H9 (cell line): ENCODE measurements at regions not wholly inside any gene's neighbourhood (a gene's known extent, or its start where the extent isn't known, plus 50 kb on each side); places are given as distances from the start of the nearest gene placed in this dataset.

Experiments used
- DNase-seq: peaks from one replicate; pipeline ENCODE4 v3.0.0-alpha.2; 2017
- H2AFZ ChIP-seq: one replicate; pipeline ENCODE4 v1.6.1; 2013; ENCODE audit warnings: mild to moderate bottlenecking, low read length, control low read depth, moderate library complexity
- H2AK5ac ChIP-seq: 2 replicates; pipeline ENCODE4 v1.6.1; 2013; ENCODE audit warnings: low read length, control low read depth, mixed read lengths; ENCODE audit not compliant: insufficient read length
- H2BK120ac ChIP-seq: one replicate; pipeline ENCODE4 v1.6.1; 2013; ENCODE audit warnings: low read depth, mild to moderate bottlenecking, low read length, control low read depth, inconsistent platforms; ENCODE audit not compliant: poor library complexity, severe bottlenecking
- H2BK12ac ChIP-seq: 2 replicates; pipeline ENCODE4 v1.6.1; 2013; ENCODE audit warnings: low read length, control low read depth, mixed read lengths, low read depth; ENCODE audit not compliant: insufficient read length
- H2BK15ac ChIP-seq: 2 replicates; pipeline ENCODE4 v1.6.1; 2013; ENCODE audit warnings: low read depth, low read length, control low read depth
- H2BK20ac ChIP-seq: one replicate; pipeline ENCODE4 v1.6.1; 2013; ENCODE audit warnings: low read depth, mild to moderate bottlenecking, low read length, control low read depth, inconsistent platforms; ENCODE audit not compliant: poor library complexity, severe bottlenecking
- H2BK5ac ChIP-seq: 2 replicates; pipeline ENCODE4 v1.6.1; 2013; ENCODE audit warnings: low read length, control low read depth, mixed read lengths; ENCODE audit not compliant: insufficient read length
- H3K14ac ChIP-seq: 2 replicates; pipeline ENCODE4 v1.6.1; 2013; ENCODE audit warnings: low read length, control low read depth; ENCODE audit not compliant: insufficient read depth
- H3K18ac ChIP-seq: 2 replicates; pipeline ENCODE4 v1.6.1; 2013; ENCODE audit warnings: low read depth, mild to moderate bottlenecking, mixed read lengths, low read length, control low read depth; ENCODE audit not compliant: insufficient read length
- H3K23ac ChIP-seq: 2 replicates; pipeline ENCODE4 v1.6.1; 2013; ENCODE audit warnings: low read length, control low read depth, mixed read lengths, low read depth; ENCODE audit not compliant: insufficient read length
- H3K23me2 ChIP-seq: 2 replicates; pipeline ENCODE4 v1.6.1; 2013; ENCODE audit warnings: low read depth, mild to moderate bottlenecking, mixed read lengths, low read length, control low read depth; ENCODE audit not compliant: insufficient read length, poor library complexity, severe bottlenecking
- H3K27ac ChIP-seq: 2 replicates; pipeline ENCODE4 v1.5.1; 2013; ENCODE audit warnings: low read length, control low read depth, mixed read lengths, low read depth; ENCODE audit not compliant: insufficient read length
- H3K27me3 ChIP-seq: 2 replicates; pipeline ENCODE4 v1.6.1; 2013; ENCODE audit warnings: low read length, control low read depth, inconsistent platforms; ENCODE audit not compliant: insufficient read depth
- H3K4ac ChIP-seq: 2 replicates; pipeline ENCODE4 v1.6.1; 2013; ENCODE audit warnings: low read depth, mild to moderate bottlenecking, control low read depth, inconsistent platforms, low read length, moderate library complexity
- H3K4me1 ChIP-seq: 2 replicates; pipeline ENCODE4 v1.6.1; 2013; ENCODE audit warnings: low read length, control low read depth, inconsistent platforms; ENCODE audit not compliant: insufficient read depth
- H3K4me2 ChIP-seq: 2 replicates; pipeline ENCODE4 v1.6.1; 2013; ENCODE audit warnings: low read length, control low read depth, mixed read lengths; ENCODE audit not compliant: insufficient read length, insufficient read depth
- H3K56ac ChIP-seq: 2 replicates; pipeline ENCODE4 v1.6.1; 2013; ENCODE audit warnings: low read depth, mild to moderate bottlenecking, mixed read lengths, low read length, control low read depth; ENCODE audit not compliant: insufficient read length
- H3K79me1 ChIP-seq: 2 replicates; pipeline ENCODE4 v1.6.1; 2013; ENCODE audit warnings: low read depth, mild to moderate bottlenecking, moderate library complexity, low read length, control low read depth, inconsistent platforms; ENCODE audit not compliant: insufficient read depth, poor library complexity, severe bottlenecking
- H3K79me2 ChIP-seq: 2 replicates; pipeline ENCODE4 v1.6.1; 2013; ENCODE audit warnings: low read length, control low read depth, inconsistent platforms; ENCODE audit not compliant: insufficient read depth
- H3K9ac ChIP-seq: 2 replicates; pipeline ENCODE4 v1.6.1; 2013; ENCODE audit warnings: low read length, control low read depth, mixed read lengths; ENCODE audit not compliant: insufficient read length; ENCODE audit errors: extremely low read depth
- H3K9me3 ChIP-seq: one replicate; pipeline ENCODE4 v1.6.1; 2013; ENCODE audit warnings: low read depth, low read length, inconsistent platforms; ENCODE audit not compliant: control insufficient read depth
- H3T11ph ChIP-seq: one replicate; pipeline ENCODE4 v1.6.1; 2013; ENCODE audit warnings: mild to moderate bottlenecking, low read length, control low read depth, inconsistent platforms
- H4K20me1 ChIP-seq: one replicate; pipeline ENCODE4 v1.6.1; 2013; ENCODE audit not compliant: control insufficient read depth, insufficient read length, insufficient read depth
- H4K5ac ChIP-seq: 2 replicates; pipeline ENCODE4 v1.6.1; 2013; ENCODE audit warnings: low read depth, mild to moderate bottlenecking, mixed read lengths, low read length, control low read depth; ENCODE audit not compliant: insufficient read length
- H4K8ac ChIP-seq: replicated peaks from 2 replicates; pipeline ENCODE4 v1.6.1; 2013; ENCODE audit warnings: low read length, control low read depth, mixed read lengths, low read depth; ENCODE audit not compliant: insufficient read length
- H4K91ac ChIP-seq: 2 replicates; pipeline ENCODE4 v1.6.1; 2013; ENCODE audit warnings: low read depth, mild to moderate bottlenecking, moderate library complexity, mixed read lengths, low read length, control low read depth; ENCODE audit not compliant: insufficient read length
- H3K27ac Mint-ChIP-seq, 3 experiments: 2 replicates in 2 of 3; 3 replicates in 1 of 3; pipeline ENCODE4 v1.8.0; 2020 to 2021; ENCODE audit warnings: mixed read lengths in 3 of 3, mild to moderate bottlenecking in 1 of 3, moderate library complexity in 1 of 3
- H3K27me3 Mint-ChIP-seq: 2 replicates; pipeline ENCODE4 v1.8.0; 2021; ENCODE audit warnings: low read depth, mild to moderate bottlenecking, moderate library complexity, mixed read lengths
- H3K36me3 Mint-ChIP-seq, 3 experiments: 2 replicates in 2 of 3; 3 replicates in 1 of 3; pipeline ENCODE4 v1.8.0; 2020 to 2021; ENCODE audit warnings: low read depth in 3 of 3, mixed read lengths in 3 of 3; ENCODE audit not compliant: insufficient read depth in 1 of 3
- H3K4me1 Mint-ChIP-seq, 2 experiments: 2 replicates each; pipeline ENCODE4 v1.8.0; 2020; ENCODE audit warnings: mixed read lengths in 2 of 2
- H3K4me3 Mint-ChIP-seq, 2 experiments: 2 replicates in 1 of 2; 3 replicates in 1 of 2; pipeline ENCODE4 v1.8.0; 2020 to 2021; ENCODE audit warnings: mild to moderate bottlenecking in 2 of 2, mixed read lengths in 2 of 2, moderate library complexity in 1 of 2
- H3K9me3 Mint-ChIP-seq, 2 experiments: 2 replicates in 1 of 2; 3 replicates in 1 of 2; pipeline ENCODE4 v1.8.0; 2020; ENCODE audit warnings: mild to moderate bottlenecking in 2 of 2, mixed read lengths in 2 of 2, moderate library complexity in 1 of 2
- CTCF ChIP-seq: fragments of 200-600 bp; sonication (generic); conservative IDR thresholded peaks from 3 replicates; pipeline ENCODE4 v1.8.0; 2021; ENCODE audit warnings: antibody characterized with exemption, mild to moderate bottlenecking
- WGBS: extraction: QIAGEN DNeasy Blood & Tissue Kit; methylation state at CpG from one replicate; pipeline ENCODE4 v1.1.7; 2013; ENCODE audit warnings: missing lambda C conversion rate, low lambda C conversion rate, mixed read lengths; ENCODE audit not compliant: insufficient read length; ENCODE audit errors: extremely low coverage; 5-methylcytosine and 5-hydroxymethylcytosine counted together

DNA sequence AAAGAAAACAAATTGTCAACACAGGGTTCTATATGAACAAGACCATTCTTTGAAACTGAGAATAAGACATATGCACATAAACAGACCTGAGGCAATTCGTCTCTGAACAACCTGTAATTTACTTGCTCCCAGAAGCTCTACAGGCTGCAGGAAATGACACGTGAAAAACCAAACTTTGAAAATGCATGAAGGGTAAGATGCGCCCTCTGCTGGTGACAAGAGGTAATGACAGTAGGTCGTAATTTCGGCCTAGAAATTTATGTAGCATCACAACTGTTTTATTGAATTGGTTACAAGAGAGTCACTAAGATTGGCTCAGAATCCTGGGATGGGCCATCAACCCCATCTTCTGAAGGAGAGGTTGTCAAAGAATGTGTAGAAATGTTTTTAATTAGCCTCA lies 276.5 kb downstream of the PPP4R3C start:
- WGBS: no CpG with 5 or more reads among the region's 5 CpGs
- peaks cover 6 to 8% of the 10 kb centered on the region in 2 experiments; a peak in 3 of 4 replicates for H3K4me1 Mint-ChIP-seq
- peak; percentile 82 for TF ChIP-seq CTCF
- H3K27ac Mint-ChIP-seq: no peak overlapping the region
- no peak overlapping the region for H2BK5ac ChIP-seq
- no peak overlapping the region for H3K27ac ChIP-seq
- H3K23me2 ChIP-seq: no peaks in the 10 kb centered on the region
- H3K27me3 Mint-ChIP-seq: no peaks in the 10 kb centered on the region
- peak; percentile 28 for DNase-seq
- H2AK5ac ChIP-seq: no peak overlapping the region
- peaks cover 58% of the 10 kb centered on the region in 2 experiments for H3K9me3 Mint-ChIP-seq
- H2AFZ ChIP-seq: no peak overlapping the region
- H3K79me2 ChIP-seq: no peaks in the 10 kb centered on the region
- H3K79me1 ChIP-seq: no peaks in the 10 kb centered on the region
- H2BK12ac ChIP-seq: no peak overlapping the region
- H2BK20ac ChIP-seq: no peak overlapping the region
- no peak overlapping the region for H4K91ac ChIP-seq
- H4K8ac ChIP-seq: no peak overlapping the region
- H3K4me3 Mint-ChIP-seq: no peak overlapping the region
- H3K36me3 Mint-ChIP-seq: peaks cover 2 to 13% (median 3%) of the 10 kb centered on the region in 3 experiments; a peak in 4 of 7 replicates
- H3K18ac ChIP-seq: no peak overlapping the region
- no peak overlapping the region for H3T11ph ChIP-seq
- H3K14ac ChIP-seq: no peak overlapping the region
- peaks cover 12% of the 10 kb centered on the region for H3K9me3 ChIP-seq
- no peak overlapping the region for H3K9ac ChIP-seq
- H2BK120ac ChIP-seq: no peak overlapping the region
- no peak overlapping the region for H4K5ac ChIP-seq
- no peak overlapping the region for H3K56ac ChIP-seq
- H2BK15ac ChIP-seq: no peak overlapping the region
- H3K27me3 ChIP-seq: no peaks in the 10 kb centered on the region
- H3K4ac ChIP-seq: no peak overlapping the region
- H3K4me1 ChIP-seq: no peaks in the 10 kb centered on the region
- no peaks in the 10 kb centered on the region for H4K20me1 ChIP-seq
- no peak overlapping the region for H3K4me2 ChIP-seq
- no peak overlapping the region for H3K23ac ChIP-seq
